GM19099 (cell line): ENCODE measurements at regions not wholly inside any gene's neighbourhood (a gene's known extent, or its start where the extent isn't known, plus 50 kb on each side); places are given as distances from the start of the nearest gene placed in this dataset.

ENCODE experiments used
- POLR2A ChIP-seq: IDR thresholded peaks from 3 replicates; pipeline ENCODE4 v1.6.1; 2011; ENCODE audit warnings: low read depth; ENCODE audit not compliant: insufficient read length; ENCODE audit errors: extremely low read depth

DNA sequence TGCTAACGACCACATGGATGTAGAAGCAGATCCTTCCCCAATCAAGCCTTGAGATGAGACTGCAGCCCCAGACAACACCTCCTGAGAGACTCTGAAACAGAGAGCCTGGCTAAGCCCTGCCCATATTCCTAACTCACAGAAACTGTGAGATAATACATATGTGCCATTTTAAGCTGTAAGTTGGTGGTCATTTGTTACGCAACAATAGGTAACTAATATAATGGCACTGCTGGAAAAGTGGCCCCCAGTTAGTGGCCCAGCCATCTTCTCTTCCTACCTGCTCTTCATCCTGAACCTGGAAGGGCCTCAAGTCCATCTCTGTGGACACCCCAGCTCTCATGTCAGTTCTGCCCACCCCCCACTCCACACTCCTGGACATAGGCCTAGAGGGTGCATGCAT is 144.0 kb downstream of the TMEM17 start:
- no peak for TF ChIP-seq POLR2A

DNA sequence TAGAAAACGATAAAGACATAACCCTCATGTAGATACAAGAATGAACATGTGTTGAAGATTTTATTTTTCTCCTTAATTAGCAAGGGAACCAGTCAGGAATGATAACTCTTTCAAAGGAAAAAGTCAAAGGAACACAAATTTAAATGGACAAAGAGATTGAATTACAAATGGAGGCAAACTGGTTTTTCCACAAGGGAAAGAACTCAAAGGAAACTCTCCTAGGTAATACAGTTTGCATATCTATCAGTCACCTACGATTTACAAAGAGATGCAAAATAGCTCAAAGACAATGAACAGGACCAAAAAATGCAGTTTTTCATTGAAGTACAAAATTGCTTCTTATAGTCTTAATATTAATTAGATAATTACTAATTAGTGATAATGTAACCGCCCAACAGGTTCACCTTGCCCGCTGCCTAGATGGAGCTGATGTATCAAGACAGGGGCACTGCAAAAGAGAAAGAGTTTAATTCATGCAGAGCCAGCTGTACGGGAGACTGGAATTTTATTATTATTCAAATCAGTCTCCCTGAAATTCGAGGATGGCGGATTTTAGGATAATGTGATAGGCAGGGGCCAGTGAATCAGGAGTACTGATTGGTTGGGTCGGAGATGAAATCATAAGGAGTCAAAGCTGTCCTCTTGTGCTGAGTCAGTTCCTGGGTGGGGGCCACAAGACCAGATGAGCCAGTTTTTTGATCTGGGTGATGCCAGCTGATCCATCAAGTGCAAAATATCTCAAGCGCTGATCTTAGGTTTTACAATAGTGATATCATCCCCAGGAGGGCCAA is 151.0 kb downstream of the TMEM17 start:
- TF ChIP-seq POLR2A, result no peak

DNA sequence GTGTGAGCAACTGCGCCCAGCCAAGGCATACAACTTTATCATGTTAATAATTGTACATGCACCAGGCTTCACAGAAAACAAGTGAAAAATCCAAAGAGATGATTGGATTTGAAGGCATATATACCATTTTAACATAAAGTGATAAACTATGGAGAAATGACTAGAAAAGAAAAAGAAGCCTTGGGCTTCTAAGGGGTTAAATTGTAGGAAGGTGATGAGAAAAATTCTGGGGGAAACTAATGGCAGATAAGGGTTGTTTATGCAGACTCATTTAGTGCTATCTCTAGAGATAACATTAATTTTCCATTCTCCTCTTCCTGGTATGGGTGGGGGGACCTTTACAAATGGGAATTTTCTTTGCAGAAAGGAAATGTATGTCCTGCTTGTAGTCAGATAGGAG is 154.0 kb downstream of the TMEM17 start:
- no peak for TF ChIP-seq POLR2A

DNA sequence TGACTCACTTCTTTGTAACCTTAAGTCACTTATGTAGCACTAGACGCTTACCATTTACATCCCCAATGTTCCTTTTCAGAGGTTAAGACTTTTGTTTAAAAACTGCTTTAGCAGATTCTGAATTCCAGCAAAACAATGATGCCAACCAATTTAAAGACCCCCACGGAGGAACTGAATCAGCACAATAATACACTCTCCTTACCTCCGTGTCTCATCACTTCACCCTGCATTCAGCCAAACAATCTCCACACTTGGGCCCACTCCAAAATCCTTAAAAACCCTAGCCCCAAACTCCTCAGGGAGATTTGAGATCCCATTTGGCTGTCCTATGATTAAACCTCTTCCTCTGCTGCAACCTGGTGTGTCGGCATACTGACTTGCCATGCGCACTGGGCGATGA is 153.9 kb downstream of the B3GNT2 start:
- TF ChIP-seq POLR2A, result no peak

DNA sequence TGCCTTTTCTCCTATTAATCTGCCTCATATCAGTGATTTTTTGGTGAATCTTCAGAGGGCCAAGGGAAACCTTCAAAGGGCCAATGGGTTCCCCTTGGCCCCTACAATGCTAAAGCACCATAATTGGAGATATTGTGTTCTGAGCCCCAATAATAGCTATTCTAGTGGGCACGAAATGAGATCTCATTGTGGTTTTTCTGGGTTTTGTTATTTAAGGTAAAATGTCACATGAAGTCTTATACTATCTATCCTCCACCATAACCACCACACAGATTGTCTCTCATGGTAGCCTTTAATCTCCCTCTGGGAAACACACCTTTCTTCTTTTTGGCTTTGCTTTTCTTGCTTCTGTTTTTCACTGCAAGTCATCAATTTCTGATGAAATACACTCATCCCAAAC is 152.8 kb downstream of the B3GNT2 start:
- no peak for TF ChIP-seq POLR2A

GRCh38 chr2:62347563-62348270 is 151.8 kb downstream of the B3GNT2 start:
- TF ChIP-seq POLR2A, result no peak

- no peak for TF ChIP-seq POLR2A
These were observed 148.6 kb downstream of the B3GNT2 start for GRCh38 chr2:62344472-62344871.

DNA sequence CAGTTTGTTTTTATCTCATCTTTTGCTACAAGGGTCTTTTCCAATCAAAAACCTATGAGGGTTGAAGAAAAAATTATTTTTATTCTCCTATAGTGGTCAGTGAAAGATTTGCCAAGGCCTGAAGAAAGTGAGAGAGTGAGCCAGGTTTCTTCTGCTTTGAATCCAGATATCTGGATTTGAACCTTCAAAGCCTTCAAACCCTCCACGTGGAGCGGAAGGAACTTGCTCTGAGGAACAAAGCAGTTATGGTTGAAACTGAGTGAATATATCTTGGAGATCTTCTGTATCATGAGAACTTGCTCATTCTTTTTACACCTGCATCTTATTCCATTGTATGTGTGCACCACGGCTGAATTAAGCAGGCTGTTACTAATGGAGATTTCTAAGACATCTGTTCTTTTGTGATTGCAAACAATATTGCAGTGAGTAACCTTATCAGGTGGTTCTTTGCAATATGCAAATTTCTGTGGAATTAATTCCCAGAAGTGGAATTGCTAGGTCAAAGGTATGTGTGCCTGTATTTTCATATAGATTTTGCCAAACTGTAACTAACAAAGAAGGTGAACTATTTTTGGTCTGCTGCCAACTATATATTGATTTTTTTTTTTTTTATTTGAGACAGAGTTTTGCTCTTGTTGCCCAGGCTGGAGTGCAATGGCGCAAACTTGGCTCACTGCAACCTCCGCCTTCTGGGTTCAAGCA is 147.9 kb downstream of the B3GNT2 start:
- no peak for TF ChIP-seq POLR2A

DNA sequence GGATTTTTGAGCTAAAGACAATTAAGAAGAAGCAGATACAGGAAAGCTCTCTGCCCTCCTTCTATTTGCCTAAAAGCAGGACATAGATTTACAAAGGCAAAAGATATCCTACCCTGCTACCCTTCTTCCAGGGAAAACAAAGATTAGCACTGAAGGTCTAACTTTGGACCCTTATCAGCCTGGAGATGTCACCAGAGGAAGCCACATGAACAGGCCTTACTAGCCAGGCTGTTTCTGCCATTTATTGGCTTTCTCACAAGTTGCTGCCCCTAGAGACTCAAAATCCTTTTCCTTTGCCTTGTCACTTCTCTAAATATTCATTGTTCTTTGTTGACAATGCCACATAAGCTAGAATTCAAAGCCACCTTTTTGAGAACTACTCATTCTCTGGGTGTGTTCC is 147.3 kb downstream of the B3GNT2 start:
- no peak for TF ChIP-seq POLR2A

GRCh38 chr2:62340994-62341484 is 145.1 kb downstream of the B3GNT2 start:
- no peak for TF ChIP-seq POLR2A

GRCh38 chr2:62339837-62340236 is 143.9 kb downstream of the B3GNT2 start:
- TF ChIP-seq POLR2A, result no peak

DNA sequence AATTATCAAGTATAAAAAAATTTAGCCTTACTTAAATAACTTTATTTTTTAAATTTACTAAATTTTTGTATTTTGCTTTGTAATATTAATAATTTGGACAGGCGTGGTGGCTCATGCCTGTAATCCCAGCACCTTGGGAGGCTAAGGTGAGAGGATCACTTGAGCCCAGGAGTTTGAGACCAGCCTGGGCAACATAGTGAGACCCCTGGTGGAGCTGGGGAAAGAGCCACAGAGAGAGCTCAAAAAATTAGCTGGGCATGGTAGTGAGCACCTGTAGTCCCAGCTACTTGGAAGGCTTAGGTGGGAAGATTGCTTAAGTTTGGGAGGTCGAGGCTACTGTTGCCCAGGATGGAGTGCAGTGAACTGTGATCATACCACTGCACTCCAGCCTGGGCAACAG is 143.5 kb downstream of the B3GNT2 start:
- TF ChIP-seq POLR2A, result no peak

DNA sequence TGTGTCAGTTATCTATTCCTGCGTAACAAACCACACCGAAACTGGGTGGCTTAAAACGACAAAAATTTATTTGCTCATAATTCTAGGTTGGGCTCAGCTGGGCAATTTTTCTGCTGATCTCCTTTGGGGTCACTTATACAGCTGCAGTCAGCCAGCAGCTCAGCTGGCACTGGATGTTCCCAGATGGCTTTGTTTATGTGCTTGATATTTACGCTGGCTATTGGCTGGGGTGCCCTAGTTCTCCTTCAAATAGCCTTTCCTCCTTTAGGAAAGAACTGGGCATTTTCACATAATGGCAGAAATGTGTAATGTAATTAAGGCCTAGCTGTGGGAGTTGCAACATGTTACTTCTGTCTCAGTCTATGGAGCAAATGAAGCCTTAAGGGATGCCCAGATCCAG is 142.2 kb downstream of the B3GNT2 start:
- no peak for TF ChIP-seq POLR2A

GRCh38 chr2:62337403-62337802 is 141.5 kb downstream of the B3GNT2 start:
- no peak for TF ChIP-seq POLR2A

DNA sequence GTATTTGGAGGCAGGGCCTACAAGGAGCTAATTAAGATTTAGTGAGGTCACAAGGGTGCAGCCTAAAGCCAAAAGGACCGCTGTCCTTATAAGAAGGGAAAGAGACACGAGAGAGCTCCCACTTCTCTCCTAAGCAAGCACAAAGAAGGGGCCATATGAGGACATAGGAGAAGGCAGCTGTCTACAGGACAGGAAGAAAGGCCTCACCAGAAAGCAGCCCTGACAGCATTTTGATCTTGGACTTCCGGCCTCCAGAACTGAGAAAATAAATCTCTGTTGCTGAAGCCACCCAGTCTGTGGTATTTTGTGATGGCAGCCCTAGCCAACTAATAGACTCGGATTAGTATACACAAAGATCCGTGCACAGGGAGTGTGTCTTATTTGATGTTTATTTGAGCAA is 139.7 kb downstream of the B3GNT2 start:
- TF ChIP-seq POLR2A, result no peak
